Tibial nerve (tissue), 4 donors: ENCODE measurements at regions not wholly inside any gene's neighbourhood (a gene's known extent, or its start where the extent isn't known, plus 50 kb on each side); places are given as distances from the start of the nearest gene placed in this dataset.

ENCODE experiments used
- DNase-seq, 2 donors: peaks; one replicate each; pipeline ENCODE4 v3.0.0-alpha.2; 2019; ENCODE audit warnings: low spot score in 2 of 2
- H3K27ac ChIP-seq, 4 donors: fragments of 200-600 bp; sonication (generic) in 3 of 4; one replicate each; pipeline ENCODE4 v1.5.1; 2017 to 2019; ENCODE audit warnings: mild to moderate bottlenecking in 1 of 4
- H3K27me3 ChIP-seq, 2 donors: fragments of 200-600 bp; sonication (generic) in 1 of 2; one replicate each; pipeline versions ENCODE4 v1.5.1 to v1.6.0; 2017 to 2019
- H3K36me3 ChIP-seq, 3 donors: fragments of 200-600 bp; sonication (generic); one replicate each; pipeline ENCODE4 v1.5.1; 2018 to 2019
- H3K4me1 ChIP-seq, 4 donors: fragments of 200-600 bp; sonication (generic) in 3 of 4; one replicate each; pipeline ENCODE4 v1.5.1; 2017 to 2019
- H3K4me3 ChIP-seq, 4 donors: fragments of 200-600 bp; sonication (generic) in 3 of 4; one replicate each; pipeline ENCODE4 v1.5.1; 2017 to 2019; ENCODE audit warnings: mild to moderate bottlenecking in 1 of 4, moderate library complexity in 1 of 4
- H3K9me3 ChIP-seq, 4 donors: fragments of 200-600 bp; sonication (generic) in 3 of 4; one replicate each; pipeline ENCODE4 v1.5.1; 2017 to 2019
- EP300 ChIP-seq, 2 donors: sonication (generic); formaldehyde crosslinking; IDR thresholded peaks; one replicate each; pipeline ENCODE4 v1.6.1; 2017; ENCODE audit warnings: antibody characterized with exemption in 2 of 2, mild to moderate bottlenecking in 1 of 2
- POLR2A ChIP-seq, 2 donors: fragments of 450-650 bp; IDR thresholded peaks; one replicate each; pipeline ENCODE4 v1.6.1; 2017; ENCODE audit warnings: antibody characterized with exemption in 2 of 2, mild to moderate bottlenecking in 2 of 2, moderate library complexity in 2 of 2
- WGBS, 2 donors: methylation state at CpG; one replicate each; pipeline ENCODE4 v1.1.5; 2018; 5-methylcytosine and 5-hydroxymethylcytosine counted together
- TF ChIP-seq, protein P1 (sequence below), 5 experiments: fragments of 200-600 bp in 3 of 5; fragments of 450-650 bp in 2 of 5; sonication (generic) in 3 of 5; IDR thresholded peaks; one replicate each; pipeline ENCODE4 v1.5.1; 2016 to 2019; ENCODE audit warnings: antibody characterized with exemption in 5 of 5, mild to moderate bottlenecking in 3 of 5, moderate library complexity in 2 of 5

GRCh38 chr2:60377825-60378224 is 175.6 kb downstream of the BCL11A start:
- Histone ChIP-seq H3K27me3 (no peaks in the 10 kb centered on the region), H3K27ac (no peak overlapping the region), H3K4me1 (no peaks in the 10 kb centered on the region), H3K4me3 (no peak overlapping the region), H3K36me3 (no peaks in the 10 kb centered on the region), H3K9me3 (no peaks in the 10 kb centered on the region)
- no peak for DNase-seq
- TF ChIP-seq, protein P1, sequence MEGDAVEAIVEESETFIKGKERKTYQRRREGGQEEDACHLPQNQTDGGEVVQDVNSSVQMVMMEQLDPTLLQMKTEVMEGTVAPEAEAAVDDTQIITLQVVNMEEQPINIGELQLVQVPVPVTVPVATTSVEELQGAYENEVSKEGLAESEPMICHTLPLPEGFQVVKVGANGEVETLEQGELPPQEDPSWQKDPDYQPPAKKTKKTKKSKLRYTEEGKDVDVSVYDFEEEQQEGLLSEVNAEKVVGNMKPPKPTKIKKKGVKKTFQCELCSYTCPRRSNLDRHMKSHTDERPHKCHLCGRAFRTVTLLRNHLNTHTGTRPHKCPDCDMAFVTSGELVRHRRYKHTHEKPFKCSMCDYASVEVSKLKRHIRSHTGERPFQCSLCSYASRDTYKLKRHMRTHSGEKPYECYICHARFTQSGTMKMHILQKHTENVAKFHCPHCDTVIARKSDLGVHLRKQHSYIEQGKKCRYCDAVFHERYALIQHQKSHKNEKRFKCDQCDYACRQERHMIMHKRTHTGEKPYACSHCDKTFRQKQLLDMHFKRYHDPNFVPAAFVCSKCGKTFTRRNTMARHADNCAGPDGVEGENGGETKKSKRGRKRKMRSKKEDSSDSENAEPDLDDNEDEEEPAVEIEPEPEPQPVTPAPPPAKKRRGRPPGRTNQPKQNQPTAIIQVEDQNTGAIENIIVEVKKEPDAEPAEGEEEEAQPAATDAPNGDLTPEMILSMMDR (IDR thresholded peaks at IDR 0.05), result no peak
- no peak for TF ChIP-seq EP300 (IDR thresholded peaks at IDR 0.05)
- no peak for TF ChIP-seq POLR2A (IDR thresholded peaks at IDR 0.05)
- 82 to 84% methylated on average over 3 of the region's 3 CpGs for WGBS, 2 donors

DNA sequence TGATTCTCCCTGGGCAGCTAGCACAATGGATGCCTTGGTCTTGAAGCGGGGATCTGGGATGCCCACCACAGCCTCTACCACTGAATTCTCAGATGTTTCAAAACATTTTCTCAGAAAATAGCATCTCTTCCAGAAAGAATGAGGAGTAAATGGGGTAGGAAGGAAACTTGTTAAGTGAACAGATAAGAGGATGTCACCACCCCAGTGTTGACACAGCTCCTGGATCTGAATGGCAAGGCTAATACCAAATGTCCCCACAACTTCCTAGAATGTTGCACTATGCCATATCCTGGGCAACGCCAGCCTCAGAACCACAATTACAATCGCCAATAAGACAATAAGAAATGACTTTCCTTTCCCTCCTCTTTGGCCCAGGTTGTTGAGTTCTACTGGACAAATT is 177.2 kb downstream of the BCL11A start:
- H3K36me3 ChIP-seq, result no peaks in the 10 kb centered on the region
- H3K27me3 ChIP-seq, result no peaks in the 10 kb centered on the region
- no peak overlapping the region for H3K27ac ChIP-seq
- no peak for TF ChIP-seq POLR2A (IDR thresholded peaks at IDR 0.05)
- TF ChIP-seq EP300 (IDR thresholded peaks at IDR 0.05), result no peak
- TF ChIP-seq, protein P1 (IDR thresholded peaks at IDR 0.05), result no peak
- H3K4me3 ChIP-seq, result no peak overlapping the region
- no peaks in the 10 kb centered on the region for H3K4me1 ChIP-seq
- no peak for DNase-seq
- H3K9me3 ChIP-seq, result no peaks in the 10 kb centered on the region
- 71 to 90% methylated on average over 3 of the region's 3 CpGs for WGBS, 2 donors

DNA sequence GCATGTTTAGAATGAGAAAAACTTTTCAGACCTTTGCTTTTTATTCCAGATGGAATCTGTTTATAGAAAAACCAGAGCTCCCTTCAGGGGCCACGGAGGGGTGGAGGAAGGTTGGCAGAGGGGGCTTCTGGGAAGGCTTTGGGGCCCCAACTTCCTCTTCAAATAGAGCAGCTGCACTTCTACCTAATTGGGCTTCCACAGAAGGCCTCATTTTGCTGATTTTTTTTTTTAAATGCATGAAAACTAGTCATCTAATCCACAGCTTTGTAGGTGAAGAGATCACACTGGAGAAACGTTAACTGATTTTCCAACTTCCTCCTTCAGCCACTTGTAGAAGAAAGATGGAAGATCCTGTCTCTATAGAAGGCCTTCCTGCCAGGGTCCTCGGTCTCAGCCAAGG is 181.8 kb downstream of the BCL11A start:
- no peaks in the 10 kb centered on the region for H3K36me3 ChIP-seq
- no peak for DNase-seq
- WGBS, 2 donors, result 64 to 71% methylated on average over 3 of the region's 3 CpGs
- H3K4me1 ChIP-seq, result no peaks in the 10 kb centered on the region
- no peak for TF ChIP-seq EP300 (IDR thresholded peaks at IDR 0.05)
- TF ChIP-seq, protein P1 (IDR thresholded peaks at IDR 0.05), result no peak
- TF ChIP-seq POLR2A (IDR thresholded peaks at IDR 0.05), result no peak
- no peaks in the 10 kb centered on the region for H3K9me3 ChIP-seq
- no peak overlapping the region for H3K4me3 ChIP-seq
- H3K27ac ChIP-seq, result no peak overlapping the region
- no peaks in the 10 kb centered on the region for H3K27me3 ChIP-seq

GRCh38 chr2:60371219-60371618 is 182.2 kb downstream of the BCL11A start:
- TF ChIP-seq POLR2A (IDR thresholded peaks at IDR 0.05) (no peak), EP300 (IDR thresholded peaks at IDR 0.05) (no peak)
- TF ChIP-seq, protein P1 (IDR thresholded peaks at IDR 0.05), result no peak
- Histone ChIP-seq H3K27me3 (no peaks in the 10 kb centered on the region), H3K27ac (no peak overlapping the region), H3K36me3 (no peaks in the 10 kb centered on the region), H3K9me3 (no peaks in the 10 kb centered on the region), H3K4me1 (no peaks in the 10 kb centered on the region), H3K4me3 (no peak overlapping the region)
- WGBS, 2 donors, result 90 to 93% methylated on average over 9 of the region's 9 CpGs
- no peak for DNase-seq

- 76 to 83% methylated on average over 4 of the region's 4 CpGs for WGBS, 2 donors
- H3K9me3 ChIP-seq, result no peaks in the 10 kb centered on the region
- peaks cover 0 to under 1% (median under 1%) of the 10 kb centered on the region in 4 donors for H3K4me1 ChIP-seq
- no peak for DNase-seq
- TF ChIP-seq, protein P1 (IDR thresholded peaks at IDR 0.05), result no peak
- no peak for TF ChIP-seq EP300 (IDR thresholded peaks at IDR 0.05)
- no peak for TF ChIP-seq POLR2A (IDR thresholded peaks at IDR 0.05)
- no peaks in the 10 kb centered on the region for H3K27me3 ChIP-seq
- no peaks in the 10 kb centered on the region for H3K36me3 ChIP-seq
- H3K4me3 ChIP-seq, result no peak overlapping the region
- H3K27ac ChIP-seq, result no peak overlapping the region
Measured at GRCh38 chr2:60370814-60371213, 182.6 kb downstream of the BCL11A start.
